Activated CD4-positive, alpha-beta T cell treated with anti-CD3 and anti-CD28 coated beads, Interleukin-10, Interleukin-2, amounts not matched to agents 100 ng/mL and 50 ng/mL, durations not matched to agents 16 hours and 8 hours (primary cell): ENCODE measurements at regions not wholly inside any gene's neighbourhood (a gene's known extent, or its start where the extent isn't known, plus 50 kb on each side); places are given as distances from the start of the nearest gene placed in this dataset.
A peak's percentile ranks its signal among the peaks of the same experiment; 100 is the strongest.

Source experiments
- DNase-seq: peaks from one replicate; pipeline ENCODE4 v3.0.0-alpha.2; 2020

- peak; percentile 6 for DNase-seq
These were observed 135.4 kb upstream of the LARGE1 start for GRCh38 chr22:34055525-34056200.

- no peak for DNase-seq
These were observed 137.4 kb upstream of the LARGE1 start for GRCh38 chr22:34057726-34058125.

- no peak for DNase-seq
These were observed 144.4 kb upstream of the LARGE1 start for GRCh38 chr22:34064696-34065095.

- no peak for DNase-seq
These were observed 146.8 kb upstream of the LARGE1 start for GRCh38 chr22:34067031-34067430.

GRCh38 chr22:34068001-34068400 lies 147.7 kb upstream of the LARGE1 start:
- DNase-seq = no peak

GRCh38 chr22:34070051-34070450 lies 149.8 kb upstream of the LARGE1 start:
- DNase-seq = no peak

GRCh38 chr22:34070531-34070930 lies 150.3 kb upstream of the LARGE1 start:
- DNase-seq = no peak

- DNase-seq = no peak
These were observed 152.3 kb upstream of the LARGE1 start for GRCh38 chr22:34072585-34072984.

- no peak for DNase-seq
These were observed 160.2 kb upstream of the LARGE1 start for GRCh38 chr22:34080433-34080832.

- DNase-seq = no peak
These were observed 176.5 kb upstream of the LARGE1 start for GRCh38 chr22:34096770-34097169.

GRCh38 chr22:34099278-34099677 lies 179.0 kb upstream of the LARGE1 start:
- DNase-seq = no peak

- no peak for DNase-seq
These were observed 182.4 kb upstream of the LARGE1 start for GRCh38 chr22:34102633-34103032.

GRCh38 chr22:34105461-34106062 lies 185.3 kb upstream of the LARGE1 start:
- DNase-seq = peak; percentile 15

- no peak for DNase-seq
These were observed 187.9 kb upstream of the LARGE1 start for GRCh38 chr22:34108168-34108567.

- DNase-seq = peak; percentile 26
These were observed 191.0 kb upstream of the LARGE1 start for GRCh38 chr22:34111210-34111824.

- no peak for DNase-seq
These were observed 193.1 kb upstream of the LARGE1 start for GRCh38 chr22:34113381-34113780.

- DNase-seq = no peak
These were observed 194.1 kb upstream of the LARGE1 start for GRCh38 chr22:34114406-34114805.

GRCh38 chr22:34115722-34116121 lies 195.4 kb upstream of the LARGE1 start:
- DNase-seq = no peak

GRCh38 chr22:34116126-34116525 lies 195.8 kb upstream of the LARGE1 start:
- no peak for DNase-seq

- DNase-seq = no peak
These were observed 201.8 kb upstream of the LARGE1 start for GRCh38 chr22:34122042-34122441.

GRCh38 chr22:34129691-34130486 lies 209.6 kb upstream of the LARGE1 start:
- no peak for DNase-seq

- DNase-seq = no peak
These were observed 215.5 kb upstream of the LARGE1 start for GRCh38 chr22:34135749-34136148.

- DNase-seq = no peak
These were observed 229.7 kb upstream of the LARGE1 start for GRCh38 chr22:34150023-34150422.

GRCh38 chr22:34159491-34159890 lies 239.2 kb upstream of the LARGE1 start:
- no peak for DNase-seq
